ENCODE measurements at regions not wholly inside any gene's neighbourhood (a gene's known extent, or its start where the extent isn't known, plus 50 kb on each side); places are given as distances from the start of the nearest gene placed in this dataset.
"Not testable (repeated sequence)": the region's sequence is repeated elsewhere in the genome, so short reads cannot be mapped to it uniquely, and the experiment has no call there.

GRCh38 chr16:5216441-5217080 lies 119.0 kb upstream of the EEF2KMT start:
- no peak for DNase-seq

- no peak for DNase-seq
Measured at GRCh38 chr16:5215901-5216300, 118.3 kb upstream of the EEF2KMT start.

- no peak for DNase-seq
Measured at GRCh38 chr16:5214466-5214865, 116.9 kb upstream of the EEF2KMT start.

- DNase-seq: not testable (repeated sequence)
Measured at GRCh38 chr16:5212501-5212900, 114.9 kb upstream of the EEF2KMT start.

- not testable (repeated sequence) for DNase-seq
Measured at GRCh38 chr16:5207862-5208498, 110.4 kb upstream of the EEF2KMT start.

GRCh38 chr16:5207001-5207523 lies 109.5 kb upstream of the EEF2KMT start:
- DNase-seq: no peak

- no peak for DNase-seq
Measured at GRCh38 chr16:5206331-5206990, 108.9 kb upstream of the EEF2KMT start.

- no peak for DNase-seq
Measured at GRCh38 chr16:5205361-5206040, 107.9 kb upstream of the EEF2KMT start.

- not testable (repeated sequence) for DNase-seq
Measured at GRCh38 chr16:5203675-5204074, 106.1 kb upstream of the EEF2KMT start.

GRCh38 chr16:5200123-5200522 lies 102.5 kb upstream of the EEF2KMT start:
- no peak for DNase-seq

GRCh38 chr16:5196204-5196603 lies 98.6 kb upstream of the EEF2KMT start:
- DNase-seq: no peak

GRCh38 chr16:5193861-5194260 lies 96.3 kb upstream of the EEF2KMT start:
- no peak for DNase-seq

GRCh38 chr16:5188989-5189352 lies 91.4 kb upstream of the EEF2KMT start:
- no peak for DNase-seq

- DNase-seq: no peak
Measured at GRCh38 chr16:5188318-5188988, 90.9 kb upstream of the EEF2KMT start.

- no peak for DNase-seq
Measured at GRCh38 chr16:5187402-5187952, 89.9 kb upstream of the EEF2KMT start.

GRCh38 chr16:5186381-5186903 lies 88.8 kb upstream of the EEF2KMT start:
- no peak for DNase-seq

GRCh38 chr16:5176505-5176904 lies 78.9 kb upstream of the EEF2KMT start:
- no peak for DNase-seq

- no peak for DNase-seq
Measured at GRCh38 chr16:5175266-5175665, 77.7 kb upstream of the EEF2KMT start.

- DNase-seq: no peak
Measured at GRCh38 chr16:5166486-5166885, 68.9 kb upstream of the EEF2KMT start.

GRCh38 chr16:5165429-5165828 lies 67.8 kb upstream of the EEF2KMT start:
- DNase-seq: not testable (repeated sequence)

- DNase-seq: not testable (repeated sequence)
Measured at GRCh38 chr16:5162801-5163200, 65.2 kb upstream of the EEF2KMT start.

- DNase-seq: not testable (repeated sequence)
Measured at GRCh38 chr16:5161888-5162287, 64.3 kb upstream of the EEF2KMT start.
